GM21529 (cell line): ENCODE measurements at regions not wholly inside any gene's neighbourhood (a gene's known extent, or its start where the extent isn't known, plus 50 kb on each side); places are given as distances from the start of the nearest gene placed in this dataset.

Experiments
- ATAC-seq: cut with Tn5 transposase; IDR thresholded peaks from one replicate; pipeline ENCODE4 v1.9.1; 2021; ENCODE audit not compliant: unreplicated experiment

DNA sequence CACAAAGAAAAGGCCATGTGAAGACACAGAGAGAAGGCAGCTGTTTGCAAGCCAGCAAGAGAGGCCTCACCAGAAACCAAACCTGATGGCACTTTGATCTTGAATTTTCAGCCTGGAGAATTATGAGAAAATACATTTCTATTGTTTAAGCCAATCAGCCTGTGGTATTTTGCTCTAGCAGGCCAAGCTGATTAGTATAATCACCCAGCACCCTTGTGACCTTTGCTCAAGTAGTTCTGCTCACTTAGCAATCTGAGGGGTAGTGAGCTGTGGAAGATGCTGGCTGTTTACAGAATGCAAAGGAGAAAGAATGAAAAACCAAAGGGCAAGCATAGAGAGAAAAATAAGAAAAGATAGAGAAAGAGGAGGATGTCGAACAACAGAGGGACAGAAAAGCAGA lies 396.4 kb upstream of the BOD1L1 start:
- ATAC-seq = no peak

GRCh38 chr4:14025111-14025510 lies 397.6 kb upstream of the BOD1L1 start:
- no peak for ATAC-seq

GRCh38 chr4:14025891-14026290 lies 398.4 kb upstream of the BOD1L1 start:
- ATAC-seq = no peak

GRCh38 chr4:14028862-14029261 lies 401.3 kb upstream of the BOD1L1 start:
- ATAC-seq = no peak

- no peak for ATAC-seq
These were observed 407.6 kb upstream of the BOD1L1 start for GRCh38 chr4:14035076-14035475.

- no peak for ATAC-seq
These were observed 415.7 kb upstream of the BOD1L1 start for GRCh38 chr4:14043203-14043602.

DNA sequence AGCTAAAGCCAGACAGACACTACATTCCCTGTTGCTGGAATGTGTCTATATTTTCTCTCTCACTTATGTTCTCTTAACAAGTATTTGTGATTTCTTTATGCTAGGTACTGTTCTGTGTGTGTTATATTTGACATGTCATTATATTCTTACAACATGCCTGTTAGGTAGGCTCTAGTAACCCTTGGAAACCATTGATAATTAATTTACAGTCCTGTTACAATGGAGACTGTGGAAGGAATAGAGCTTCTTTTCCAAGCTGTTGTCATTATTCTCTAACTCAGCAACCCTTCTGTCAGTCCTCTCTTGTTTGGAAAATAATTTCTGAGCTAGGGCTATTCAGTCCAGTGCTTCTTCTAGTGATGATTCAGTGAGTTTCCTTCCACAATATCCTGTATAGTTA lies 419.1 kb upstream of the BOD1L1 start:
- ATAC-seq = no peak

DNA sequence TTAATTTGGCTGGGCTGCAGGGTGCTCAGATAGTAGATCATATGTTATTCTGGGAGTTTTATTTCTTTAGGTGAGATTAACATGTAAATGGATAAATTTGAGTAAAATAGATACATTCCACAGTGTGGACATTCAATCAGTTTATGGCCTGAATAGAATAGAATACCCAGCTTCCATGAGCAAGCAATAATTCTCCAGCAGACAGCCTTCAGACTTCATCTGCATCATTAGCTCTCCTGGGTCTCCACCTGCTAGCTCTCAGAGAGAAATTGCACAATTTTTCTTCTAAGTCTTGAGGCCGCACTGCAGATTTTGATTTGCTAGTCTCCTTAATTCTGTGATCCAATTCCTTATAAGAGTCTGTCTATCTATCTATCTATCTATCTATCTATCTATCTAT lies 420.3 kb upstream of the BOD1L1 start:
- ATAC-seq = no peak

GRCh38 chr4:14049946-14050345 lies 422.4 kb upstream of the BOD1L1 start:
- ATAC-seq = no peak

DNA sequence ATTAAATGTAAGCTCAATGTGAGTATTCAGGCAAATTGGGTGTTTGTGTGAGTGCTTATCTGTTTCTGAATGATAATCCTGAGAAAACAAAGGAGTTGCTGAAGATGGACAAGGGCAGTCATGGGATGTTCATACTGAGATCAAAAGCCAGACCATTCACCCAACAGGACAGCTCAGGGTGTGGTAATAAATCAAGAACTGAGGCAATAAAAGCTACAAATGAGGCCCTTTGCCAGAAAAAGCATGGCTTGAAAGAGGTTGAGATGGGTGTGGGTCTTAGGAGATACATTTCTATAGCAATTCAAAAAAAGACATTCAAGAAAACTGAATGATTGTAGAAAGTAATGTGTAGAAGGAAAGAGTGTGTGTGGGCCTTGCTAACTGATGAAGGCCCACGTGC lies 425.8 kb upstream of the BOD1L1 start:
- ATAC-seq = no peak

DNA sequence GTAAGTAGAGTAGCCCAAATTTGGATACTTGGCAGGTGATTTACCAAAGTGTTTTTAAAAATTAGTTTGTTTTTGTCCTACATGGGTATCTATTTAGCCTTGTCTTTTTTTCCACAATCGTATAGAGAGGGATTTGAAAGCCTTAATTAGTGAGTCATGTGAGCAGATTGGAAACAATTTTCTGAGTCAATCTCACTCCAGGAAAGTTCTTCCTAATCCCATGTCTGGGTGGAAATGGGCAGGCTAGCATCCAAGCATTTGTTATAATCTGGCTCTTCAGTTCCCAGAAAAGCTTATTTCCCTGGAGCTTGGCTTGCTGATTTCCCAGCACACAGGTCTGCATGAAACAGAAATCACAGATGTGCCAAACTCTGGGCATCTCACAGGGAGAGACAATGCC lies 426.9 kb upstream of the BOD1L1 start:
- no peak for ATAC-seq

DNA sequence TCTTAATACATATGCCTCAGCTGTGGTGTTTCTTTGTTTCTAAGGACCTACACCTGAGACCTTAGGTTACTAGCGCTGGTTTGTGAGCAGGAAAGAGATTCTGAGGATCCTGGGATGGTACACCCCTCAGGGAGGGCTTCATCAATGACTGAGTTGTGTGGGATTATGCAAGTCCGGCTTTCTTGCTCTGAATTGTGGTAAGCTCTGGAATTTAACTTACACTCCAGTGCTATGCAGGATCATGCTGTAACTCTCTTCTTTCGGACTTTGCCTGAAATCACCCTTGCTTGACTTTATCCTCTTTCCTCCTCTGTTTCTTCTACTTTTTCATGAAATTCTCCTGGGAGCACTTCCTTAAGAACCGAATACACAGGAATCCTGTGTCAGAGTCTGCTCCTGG lies 431.5 kb upstream of the BOD1L1 start:
- no peak for ATAC-seq

DNA sequence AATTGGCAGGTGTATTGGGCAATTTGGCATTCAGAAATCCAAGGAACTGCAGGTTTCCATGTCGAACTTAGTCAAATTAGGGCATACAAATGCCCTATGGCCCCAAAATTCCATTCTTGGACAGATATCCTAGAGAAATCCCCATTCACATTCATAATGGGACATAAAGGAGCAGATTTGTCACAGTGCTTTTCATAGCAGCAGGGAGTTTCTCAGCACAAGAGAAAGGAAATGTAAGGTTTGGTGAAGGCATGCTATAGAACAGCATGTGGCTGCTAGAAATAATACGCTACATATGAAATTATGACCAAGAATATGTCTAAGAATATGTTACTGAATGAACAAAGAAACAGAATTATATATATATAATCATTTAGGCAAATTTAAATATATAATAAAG lies 437.5 kb upstream of the BOD1L1 start:
- no peak for ATAC-seq

GRCh38 chr4:14065406-14065805 lies 437.9 kb upstream of the BOD1L1 start:
- ATAC-seq = no peak

GRCh38 chr4:14066979-14067378 lies 439.5 kb upstream of the BOD1L1 start:
- no peak for ATAC-seq

- ATAC-seq = no peak
These were observed 442.4 kb upstream of the BOD1L1 start for GRCh38 chr4:14069886-14070285.

DNA sequence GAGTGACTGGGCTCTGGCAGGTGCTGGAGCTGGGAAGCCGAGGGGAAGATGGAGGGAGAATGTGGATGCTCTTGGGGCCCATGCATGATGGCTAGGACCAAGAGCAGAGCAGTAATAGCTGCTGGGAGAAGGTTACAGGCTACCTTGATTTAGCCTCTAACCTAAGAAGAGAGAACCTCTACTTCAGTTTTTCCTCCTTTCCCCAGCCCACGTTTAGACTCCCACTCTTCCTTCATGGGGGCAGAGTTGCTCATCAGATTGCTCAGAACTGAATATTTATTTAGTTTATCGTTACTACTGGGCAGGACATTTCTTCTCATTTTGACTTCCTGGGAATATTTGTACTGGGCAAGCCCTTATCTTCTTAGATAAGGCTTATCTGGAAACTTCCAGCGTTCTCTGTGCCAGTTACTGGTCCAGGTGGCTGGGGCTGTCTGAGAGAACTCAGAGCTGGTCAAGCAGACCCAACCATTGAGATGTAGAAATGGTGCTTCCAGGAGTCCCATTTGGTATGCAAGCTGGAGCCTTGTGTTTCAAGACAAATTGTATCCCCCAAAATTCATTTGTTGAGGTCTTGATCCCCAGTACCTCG lies 442.9 kb upstream of the BOD1L1 start:
- ATAC-seq = no peak

- ATAC-seq = no peak
These were observed 445.0 kb upstream of the BOD1L1 start for GRCh38 chr4:14072506-14072905.

GRCh38 chr4:14076776-14077175 lies 449.3 kb upstream of the BOD1L1 start:
- no peak for ATAC-seq

- ATAC-seq = no peak
These were observed 450.8 kb upstream of the BOD1L1 start for GRCh38 chr4:14078326-14078725.

- no peak for ATAC-seq
These were observed 452.1 kb upstream of the BOD1L1 start for GRCh38 chr4:14079601-14080000.

- ATAC-seq = no peak
These were observed 455.6 kb upstream of the BOD1L1 start for GRCh38 chr4:14083150-14083549.

GRCh38 chr4:14084598-14084997 lies 457.1 kb upstream of the BOD1L1 start:
- no peak for ATAC-seq

GRCh38 chr4:14087459-14087858 lies 459.9 kb upstream of the BOD1L1 start:
- ATAC-seq = peak; percentile 88
